GM12874 (cell line): ENCODE measurements at regions not wholly inside any gene's neighbourhood (a gene's known extent, or its start where the extent isn't known, plus 50 kb on each side); places are given as distances from the start of the nearest gene placed in this dataset.
A peak's percentile ranks its signal among the peaks of the same experiment; 100 is the strongest.

Experiments
- TF ChIP-seq, protein P1 (sequence below): IDR thresholded peaks from 2 replicates; pipeline ENCODE4 v1.5.1; 2011; ENCODE audit warnings: low read depth, mild to moderate bottlenecking, control low read depth, low read length, moderate library complexity; ENCODE audit not compliant: insufficient read depth

DNA sequence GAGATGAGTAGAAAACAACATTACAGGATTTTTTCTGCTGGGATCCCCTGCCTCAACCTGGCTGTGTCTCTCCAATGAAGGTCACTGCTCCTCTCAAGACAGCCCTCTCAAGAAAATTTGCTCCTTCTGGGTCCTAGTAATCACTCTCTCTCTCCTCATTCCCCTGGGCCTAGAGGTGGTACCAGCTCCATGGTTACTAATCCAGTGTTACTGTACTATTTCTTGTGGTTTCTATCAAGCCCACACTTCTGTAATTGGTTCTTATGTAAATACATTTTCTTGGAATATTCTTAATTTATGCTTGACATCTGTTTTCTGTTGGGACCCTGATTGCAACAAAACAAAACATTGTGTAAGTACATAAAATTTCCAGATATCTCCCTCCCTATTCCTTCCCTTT, 123.8 kb upstream of the RORB start:
- TF ChIP-seq, protein P1, sequence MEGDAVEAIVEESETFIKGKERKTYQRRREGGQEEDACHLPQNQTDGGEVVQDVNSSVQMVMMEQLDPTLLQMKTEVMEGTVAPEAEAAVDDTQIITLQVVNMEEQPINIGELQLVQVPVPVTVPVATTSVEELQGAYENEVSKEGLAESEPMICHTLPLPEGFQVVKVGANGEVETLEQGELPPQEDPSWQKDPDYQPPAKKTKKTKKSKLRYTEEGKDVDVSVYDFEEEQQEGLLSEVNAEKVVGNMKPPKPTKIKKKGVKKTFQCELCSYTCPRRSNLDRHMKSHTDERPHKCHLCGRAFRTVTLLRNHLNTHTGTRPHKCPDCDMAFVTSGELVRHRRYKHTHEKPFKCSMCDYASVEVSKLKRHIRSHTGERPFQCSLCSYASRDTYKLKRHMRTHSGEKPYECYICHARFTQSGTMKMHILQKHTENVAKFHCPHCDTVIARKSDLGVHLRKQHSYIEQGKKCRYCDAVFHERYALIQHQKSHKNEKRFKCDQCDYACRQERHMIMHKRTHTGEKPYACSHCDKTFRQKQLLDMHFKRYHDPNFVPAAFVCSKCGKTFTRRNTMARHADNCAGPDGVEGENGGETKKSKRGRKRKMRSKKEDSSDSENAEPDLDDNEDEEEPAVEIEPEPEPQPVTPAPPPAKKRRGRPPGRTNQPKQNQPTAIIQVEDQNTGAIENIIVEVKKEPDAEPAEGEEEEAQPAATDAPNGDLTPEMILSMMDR = no peak

DNA sequence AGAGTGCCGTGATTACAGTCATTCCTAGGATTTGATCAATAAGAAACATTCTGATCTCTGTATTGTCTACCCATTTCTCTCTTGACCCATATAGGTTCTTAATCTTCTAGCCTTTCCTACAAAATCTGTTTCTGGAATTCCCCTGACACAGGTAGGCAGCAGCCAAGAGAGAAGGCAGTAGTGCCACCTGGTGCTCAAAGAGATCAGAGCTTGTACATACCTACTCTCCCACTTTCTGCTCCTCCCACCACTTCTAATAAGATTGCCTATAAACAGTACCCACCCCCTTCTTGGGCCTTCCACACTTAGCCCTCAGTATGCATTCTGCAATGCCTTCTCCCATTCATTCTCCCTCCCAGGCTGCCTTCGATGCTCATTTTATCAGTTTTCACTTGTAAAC, 117.4 kb upstream of the RORB start:
- TF ChIP-seq, protein P1 = peak; percentile 34; the same call in 1 of the 2 replicates

DNA sequence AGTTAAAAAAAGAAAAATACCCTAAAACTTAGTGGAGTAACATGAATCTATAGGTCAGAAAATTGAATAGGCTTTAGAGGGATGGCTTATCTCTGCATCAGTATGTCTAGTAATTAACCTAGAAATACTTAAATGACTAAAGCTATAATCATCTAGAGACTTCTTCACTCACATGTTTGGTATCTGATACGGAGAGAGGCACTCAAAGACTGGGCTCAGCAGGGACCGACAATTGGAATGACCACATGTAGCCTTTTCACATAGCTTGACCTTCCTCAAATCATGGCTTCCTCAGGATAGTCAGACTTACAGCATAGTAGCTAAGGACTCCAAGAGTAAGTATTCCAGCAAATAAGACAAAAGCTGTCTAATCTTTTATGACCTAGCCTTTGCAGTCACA, 105.3 kb upstream of the RORB start:
- TF ChIP-seq, protein P1 = no peak

DNA sequence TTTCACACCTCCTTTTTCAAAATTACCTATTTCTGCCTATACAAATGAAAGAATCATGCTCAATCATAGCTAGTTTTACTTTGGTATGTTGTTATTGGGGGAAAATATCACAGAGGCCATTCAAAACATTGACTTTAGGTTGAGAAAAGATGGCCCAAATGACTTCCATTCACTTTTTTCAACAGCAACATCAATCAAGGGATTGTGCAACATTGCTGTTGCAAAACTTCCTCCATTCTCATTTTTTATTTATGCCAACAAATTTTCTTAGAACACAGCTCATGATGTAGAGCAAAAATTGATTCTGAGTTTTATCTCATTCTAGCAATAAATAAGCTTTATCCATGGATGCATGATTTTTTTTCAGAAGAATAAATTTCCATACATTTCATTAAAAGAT, 93.6 kb upstream of the RORB start:
- TF ChIP-seq, protein P1 = no peak

DNA sequence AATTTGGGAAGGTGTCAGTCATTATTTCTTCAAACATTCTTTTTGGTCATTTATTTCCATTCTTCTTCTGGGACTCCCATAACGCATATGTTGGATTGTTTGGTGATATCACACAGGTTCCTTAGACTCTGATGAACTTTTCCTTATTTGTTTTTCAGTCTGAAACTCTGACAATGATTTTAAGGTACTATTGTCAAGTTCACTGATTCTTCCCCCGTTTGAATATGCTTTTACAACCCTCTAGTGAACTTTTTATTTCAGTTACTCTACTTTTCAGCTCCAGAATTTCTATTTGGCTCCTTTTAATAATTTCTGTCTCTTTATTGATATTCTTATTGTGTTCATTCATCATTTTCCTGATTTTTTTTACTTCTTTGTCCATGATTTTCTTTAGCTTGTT, 92.5 kb upstream of the RORB start:
- TF ChIP-seq, protein P1 = no peak

DNA sequence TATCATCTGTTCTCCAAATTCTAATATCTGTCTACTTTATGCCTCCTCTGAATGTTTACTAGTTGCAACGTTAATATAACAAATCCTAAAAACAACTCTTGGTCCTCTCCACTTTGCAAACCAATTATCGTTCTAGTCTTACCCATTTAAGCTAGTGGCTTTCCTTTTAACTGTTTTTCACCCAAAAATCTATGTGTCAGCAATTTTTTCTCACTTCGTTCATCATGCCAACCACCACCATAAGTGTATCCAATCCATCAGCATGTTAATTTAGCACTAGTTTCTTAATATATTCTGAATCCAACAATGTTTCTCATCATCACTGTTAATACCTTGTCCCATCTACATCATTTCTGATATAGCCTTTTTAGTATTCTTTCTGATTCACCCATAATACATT, 90.0 kb upstream of the RORB start:
- TF ChIP-seq, protein P1 = no peak

DNA sequence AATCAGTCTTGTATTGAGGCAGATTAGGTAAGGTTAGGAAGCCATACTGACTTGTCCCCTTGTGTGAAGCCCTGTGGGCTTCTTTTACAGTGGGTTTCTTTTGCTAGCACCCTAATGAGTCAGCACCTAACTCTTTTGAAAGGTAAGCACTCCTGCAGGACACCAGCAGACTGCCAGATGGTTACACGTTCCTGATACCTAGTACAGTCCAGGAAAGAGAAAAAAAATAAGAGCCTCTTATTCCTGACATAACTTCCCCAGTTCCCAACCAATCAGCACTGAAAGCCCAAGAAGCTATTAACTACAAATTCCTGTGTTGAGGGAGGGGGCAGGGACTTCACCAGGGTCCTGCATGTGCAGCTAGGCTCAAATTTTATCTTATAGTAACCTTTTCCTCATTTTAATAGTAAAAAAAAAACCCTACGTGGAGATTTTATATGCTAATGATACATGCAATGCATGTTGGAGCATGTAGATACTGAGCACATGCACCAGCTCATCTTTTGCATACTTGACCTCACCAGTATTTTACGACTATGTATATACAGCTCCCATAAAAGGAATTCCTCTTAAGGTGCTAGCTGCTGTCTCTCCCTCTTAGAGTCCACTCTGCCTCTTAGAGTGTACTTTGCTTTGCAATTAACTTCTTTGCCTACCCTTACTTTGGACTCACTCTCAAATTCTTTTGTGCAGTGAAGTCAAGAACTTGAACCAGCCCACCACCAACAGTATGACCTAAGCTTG, 84.7 kb upstream of the RORB start:
- TF ChIP-seq, protein P1 = no peak
